Activated T-cell treated with anti-CD3 and anti-CD28 coated beads, Interleukin-2, amount 50 U/mL, for 4 hours (primary cell): ENCODE measurements at regions not wholly inside any gene's neighbourhood (a gene's known extent, or its start where the extent isn't known, plus 50 kb on each side); places are given as distances from the start of the nearest gene placed in this dataset.

Source experiments
- ATAC-seq, 2 donors: fragments of 200-7000 bp; cut with Tn5 transposase; one replicate each; pipeline ENCODE4 v1.10.0; 2021
- DNase-seq: peaks from one replicate; pipeline ENCODE4 v3.0.0-alpha.2; 2020
- H3K27me3 Mint-ChIP-seq: one replicate; pipeline ENCODE4 v1.8.0; 2021; ENCODE audit warnings: low read depth, mixed read lengths
- H3K36me3 Mint-ChIP-seq: one replicate; pipeline ENCODE4 v1.8.0; 2022; ENCODE audit warnings: mixed read lengths; ENCODE audit not compliant: insufficient read depth
- H3K4me1 Mint-ChIP-seq: one replicate; pipeline ENCODE4 v1.8.0; 2021; ENCODE audit warnings: low read depth, mixed read lengths
- H3K4me3 Mint-ChIP-seq: one replicate; pipeline ENCODE4 v1.8.0; 2021; ENCODE audit warnings: mild to moderate bottlenecking, moderate library complexity, mixed read lengths
- H3K9me3 Mint-ChIP-seq: one replicate; pipeline ENCODE4 v1.8.0; 2021; ENCODE audit warnings: mixed read lengths

DNA sequence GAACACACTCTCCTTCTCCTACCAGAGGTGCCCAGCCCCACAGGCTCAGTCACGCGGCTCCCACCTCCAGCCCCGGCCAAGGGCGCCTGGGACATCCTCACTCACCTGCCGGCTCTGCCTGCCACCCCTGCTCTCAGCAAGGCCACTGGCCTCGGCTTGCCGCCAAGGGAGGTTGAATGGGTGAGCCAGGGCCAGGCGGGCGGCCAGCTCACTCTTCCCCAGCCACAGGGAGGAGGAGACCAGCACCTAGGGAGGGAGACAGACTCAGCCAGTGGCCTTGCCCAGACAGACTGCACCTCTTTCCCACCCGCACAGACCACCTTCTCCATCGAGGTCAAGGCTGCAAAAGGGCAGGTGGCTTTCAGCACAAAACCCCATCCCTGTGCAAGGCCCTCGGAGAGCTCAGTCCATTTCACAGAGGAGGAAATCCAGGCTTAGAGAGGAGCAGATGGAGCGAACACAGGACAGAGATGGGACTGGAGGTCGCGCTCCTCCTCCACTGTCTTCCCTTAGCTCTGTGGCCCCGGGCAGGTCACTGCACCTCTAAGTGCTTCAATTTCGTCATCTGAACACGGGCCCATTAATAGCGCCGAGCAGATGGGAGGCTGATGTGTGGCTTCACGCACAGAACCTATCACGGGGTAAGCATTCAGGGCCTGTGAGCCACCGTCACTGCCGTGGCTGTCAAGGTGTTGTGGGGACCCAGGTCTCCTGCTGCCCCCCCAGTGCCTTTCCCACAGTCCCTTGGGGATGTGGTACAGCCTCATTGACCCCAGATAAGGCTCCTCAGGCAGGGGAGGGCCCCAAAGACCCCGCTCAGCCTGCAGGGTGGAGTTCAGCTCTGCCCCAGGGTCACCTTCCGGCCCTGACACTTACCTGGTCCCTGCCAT lies 56.1 kb downstream of the RMI2 start:
- ATAC-seq (no peak), DNase-seq (no peak)
- Mint-ChIP-seq H3K36me3 (no peaks in the 10 kb centered on the region), H3K9me3 (no peaks in the 10 kb centered on the region), H3K4me1 (no peaks in the 10 kb centered on the region), H3K4me3 (no peak overlapping the region), H3K27me3 (no peaks in the 10 kb centered on the region)

DNA sequence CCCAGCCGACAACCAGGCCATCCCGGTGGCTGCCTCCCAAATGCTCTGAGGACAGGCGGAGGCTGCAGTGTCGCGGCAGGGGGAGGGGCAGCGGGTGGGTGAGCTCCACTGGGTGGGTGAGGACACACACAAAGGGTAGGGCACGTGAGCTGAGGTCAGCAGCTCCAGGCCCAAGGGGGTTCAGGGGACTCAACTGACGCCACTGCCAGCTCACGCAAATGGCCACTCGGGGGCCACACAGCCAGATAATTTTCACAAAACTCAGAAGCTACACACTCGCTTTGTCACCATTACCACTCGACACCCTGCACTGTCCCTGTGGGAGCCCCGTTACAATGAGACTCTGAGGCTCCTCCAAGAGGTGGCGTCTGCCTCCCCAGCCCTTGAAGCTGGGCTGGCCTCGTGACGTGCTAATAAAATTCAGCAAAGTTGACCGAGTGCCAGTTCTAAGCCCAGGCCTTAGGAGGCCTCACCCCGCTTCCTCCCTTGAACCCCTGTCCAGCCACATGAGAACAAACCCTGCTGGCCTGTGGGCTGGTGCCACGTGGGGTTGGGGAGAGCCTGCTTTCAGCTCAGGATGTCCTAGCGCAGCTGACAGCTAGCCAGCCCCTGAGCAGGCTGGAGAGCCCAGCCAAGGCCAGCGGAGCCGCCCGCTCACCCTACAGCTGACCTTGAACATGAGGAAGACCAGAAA lies 56.9 kb downstream of the RMI2 start:
- no peak overlapping the region for H3K4me3 Mint-ChIP-seq
- no peak for ATAC-seq
- no peak for DNase-seq
- H3K4me1 Mint-ChIP-seq: no peaks in the 10 kb centered on the region
- H3K9me3 Mint-ChIP-seq: no peaks in the 10 kb centered on the region
- no peaks in the 10 kb centered on the region for H3K36me3 Mint-ChIP-seq
- no peaks in the 10 kb centered on the region for H3K27me3 Mint-ChIP-seq

DNA sequence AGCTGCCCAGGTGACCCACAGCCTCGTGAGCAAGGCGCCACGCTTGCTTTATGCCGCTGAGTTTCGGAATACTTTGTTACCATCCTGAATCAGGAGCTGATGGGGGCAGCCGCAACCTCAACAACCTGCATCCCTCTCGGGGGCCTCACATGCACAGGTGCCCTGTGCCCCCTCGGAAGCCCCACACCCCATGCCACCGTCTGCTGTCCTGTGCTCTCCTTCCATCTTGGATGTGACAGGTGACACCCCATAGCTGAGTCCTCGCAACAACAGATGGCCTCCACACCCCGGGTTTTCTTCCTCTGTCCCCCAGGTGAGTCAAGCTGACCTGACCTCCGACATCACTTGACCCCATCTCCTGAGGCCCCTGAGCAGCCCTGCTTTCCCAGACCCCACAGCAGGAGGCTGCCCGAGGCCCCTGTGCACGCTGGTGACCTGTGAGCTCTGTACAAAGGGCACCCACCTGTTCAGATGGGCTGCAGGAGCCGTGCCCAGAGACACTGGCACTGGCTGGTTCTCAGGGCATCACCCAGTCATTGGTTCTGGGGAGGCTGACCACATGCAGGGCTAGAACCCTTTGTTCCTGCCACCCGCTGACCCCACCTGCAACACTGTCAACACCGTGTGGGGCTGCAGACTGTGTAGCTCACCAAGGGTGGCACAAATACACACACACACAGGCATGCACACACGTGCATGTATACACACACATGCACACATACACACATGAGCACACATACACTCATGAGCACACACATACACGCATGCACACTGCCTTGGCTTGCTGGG lies 57.7 kb downstream of the RMI2 start:
- DNase-seq: no peak
- no peak for ATAC-seq
- H3K27me3 Mint-ChIP-seq: no peaks in the 10 kb centered on the region

DNA sequence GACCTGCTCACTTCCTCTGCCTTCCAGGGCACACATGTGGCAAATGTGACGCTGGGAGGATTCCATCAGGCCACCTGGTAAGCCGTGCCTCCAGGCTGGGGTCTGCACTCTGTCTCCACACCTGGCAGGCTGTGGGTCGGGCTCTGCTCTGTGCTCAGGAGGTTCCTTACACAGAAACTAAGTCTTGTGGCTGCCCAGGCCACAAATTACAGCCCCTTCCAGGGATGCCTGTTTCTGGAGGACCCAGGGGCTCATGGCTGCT lies 58.2 kb downstream of the RMI2 start:
- H3K36me3 Mint-ChIP-seq: no peaks in the 10 kb centered on the region
- no peaks in the 10 kb centered on the region for H3K9me3 Mint-ChIP-seq
- no peaks in the 10 kb centered on the region for H3K27me3 Mint-ChIP-seq
- ATAC-seq (no peak), DNase-seq (no peak)
- no peak overlapping the region for H3K4me3 Mint-ChIP-seq
- H3K4me1 Mint-ChIP-seq: peaks cover 2% of the 10 kb centered on the region

More for the DNA sequence above, 57.7 kb downstream of the RMI2 start:
- Mint-ChIP-seq H3K9me3 (no peaks in the 10 kb centered on the region), H3K4me3 (no peak overlapping the region), H3K36me3 (no peaks in the 10 kb centered on the region), H3K4me1 (peaks cover 2% of the 10 kb centered on the region)

DNA sequence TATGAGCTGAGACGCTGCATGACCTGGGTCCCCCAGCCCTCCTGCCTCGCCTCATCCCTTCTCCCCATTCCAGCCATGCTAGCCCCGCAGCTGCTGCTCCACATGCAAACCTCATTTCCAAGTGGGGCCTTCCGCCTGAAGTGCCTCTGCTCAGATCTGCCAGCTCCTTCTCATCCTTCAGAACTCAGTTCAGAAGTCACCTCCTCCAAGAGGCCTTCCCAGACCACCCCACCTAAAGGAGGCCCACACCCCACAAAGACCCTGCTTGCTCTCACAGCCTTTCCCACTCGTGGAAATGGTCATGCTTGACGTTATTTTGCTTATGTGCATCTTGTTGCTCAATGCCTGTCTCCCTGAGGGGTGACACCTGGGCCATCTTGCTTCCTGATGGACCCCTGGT lies 58.7 kb downstream of the RMI2 start:
- no peaks in the 10 kb centered on the region for H3K36me3 Mint-ChIP-seq
- ATAC-seq (no peak), DNase-seq (no peak)
- H3K27me3 Mint-ChIP-seq: no peaks in the 10 kb centered on the region
- H3K4me1 Mint-ChIP-seq: peaks cover 2% of the 10 kb centered on the region
- no peak overlapping the region for H3K4me3 Mint-ChIP-seq
- H3K9me3 Mint-ChIP-seq: no peaks in the 10 kb centered on the region

DNA sequence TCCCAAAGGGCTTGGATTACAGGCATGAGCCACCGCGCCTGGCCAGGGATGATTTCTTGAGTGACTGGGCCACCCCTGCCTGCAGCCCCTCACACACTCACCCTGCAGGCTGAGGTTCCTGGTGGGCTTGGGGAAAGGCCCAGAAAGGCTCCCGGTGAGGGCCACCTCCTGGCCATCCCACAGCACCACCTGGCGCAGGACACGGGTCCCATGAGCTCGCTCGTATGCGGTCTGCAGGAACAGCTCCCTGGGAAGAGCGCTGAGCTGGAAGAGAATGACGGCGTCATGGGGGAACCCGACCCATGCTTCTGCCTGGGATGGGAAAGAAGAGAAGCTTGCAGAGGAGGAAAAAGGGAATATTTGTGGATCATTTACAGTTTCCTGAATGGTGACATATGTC lies 59.3 kb downstream of the RMI2 start:
- no peak for DNase-seq
- H3K27me3 Mint-ChIP-seq: no peaks in the 10 kb centered on the region
- peaks cover 2% of the 10 kb centered on the region for H3K4me1 Mint-ChIP-seq
- no peaks in the 10 kb centered on the region for H3K9me3 Mint-ChIP-seq
- no peak for ATAC-seq
- no peaks in the 10 kb centered on the region for H3K36me3 Mint-ChIP-seq
- H3K4me3 Mint-ChIP-seq: no peak overlapping the region

DNA sequence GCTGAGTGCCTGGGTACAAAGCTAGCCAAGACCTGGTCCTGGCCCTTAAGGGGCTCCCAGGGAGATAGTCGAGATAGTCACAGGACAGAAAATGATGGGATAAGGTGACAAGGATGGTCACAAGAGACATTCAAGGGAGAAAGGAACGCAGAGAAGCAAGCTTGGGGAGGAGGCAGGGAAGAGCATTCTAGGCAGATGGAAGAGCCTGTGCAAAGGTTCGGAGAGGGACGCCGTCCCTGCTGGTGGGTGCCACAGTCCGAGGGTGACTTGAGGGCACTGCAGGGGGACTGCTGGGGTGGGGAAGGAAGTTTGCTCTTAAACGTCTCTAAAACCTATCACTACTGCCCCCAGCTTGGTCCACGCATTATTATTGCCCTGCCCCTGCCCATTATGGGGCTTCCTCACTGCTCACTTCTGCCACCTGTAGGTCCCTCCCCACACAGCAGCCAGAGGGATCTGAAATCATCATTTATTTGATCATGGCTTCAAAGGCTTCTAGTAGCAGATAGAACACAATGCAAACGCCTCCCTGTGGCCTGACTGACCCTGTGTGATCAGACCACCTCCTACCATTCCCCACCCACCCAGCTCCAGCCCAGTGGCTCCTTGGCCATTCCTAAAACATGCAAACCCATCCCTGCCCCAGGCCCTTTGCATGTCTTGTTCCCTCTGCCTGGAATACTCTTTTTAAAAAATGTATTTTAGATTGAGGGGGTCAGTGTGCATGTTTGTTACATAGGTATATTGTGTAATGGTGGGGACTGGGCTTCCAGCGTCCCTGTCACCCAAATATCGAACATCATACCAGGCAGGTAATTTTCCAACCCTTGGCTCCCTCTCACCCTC lies 60.3 kb downstream of the RMI2 start:
- H3K27me3 Mint-ChIP-seq: no peaks in the 10 kb centered on the region
- peak; percentile 29 for DNase-seq
- peaks cover 2% of the 10 kb centered on the region for H3K4me1 Mint-ChIP-seq
- H3K4me3 Mint-ChIP-seq: no peak overlapping the region
- ATAC-seq: peak in 1 of 2 donors; percentile 53
- H3K36me3 Mint-ChIP-seq: no peaks in the 10 kb centered on the region
- H3K9me3 Mint-ChIP-seq: no peaks in the 10 kb centered on the region

DNA sequence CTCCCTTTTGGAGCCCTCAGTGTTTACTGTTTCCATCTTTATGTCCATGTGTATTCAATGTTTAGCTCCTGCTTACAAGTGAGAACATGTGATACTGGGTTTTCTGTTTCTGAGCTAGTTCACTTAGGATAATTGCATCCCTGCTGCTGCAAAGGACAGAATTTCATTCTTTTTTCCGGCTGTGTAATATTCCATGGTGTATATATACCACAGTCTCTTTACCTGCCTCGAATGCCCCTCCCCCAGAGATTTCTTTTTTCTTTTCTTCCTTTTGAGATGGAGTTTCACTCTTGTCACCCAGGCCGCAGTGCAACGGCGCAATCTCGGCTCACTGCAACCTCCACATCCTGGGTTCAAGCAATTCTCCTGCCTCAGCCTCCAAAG lies 60.9 kb downstream of the RMI2 start:
- Mint-ChIP-seq H3K27me3 (no peaks in the 10 kb centered on the region), H3K36me3 (no peaks in the 10 kb centered on the region), H3K4me1 (peaks cover 2% of the 10 kb centered on the region), H3K9me3 (no peaks in the 10 kb centered on the region), H3K4me3 (no peak overlapping the region)
- ATAC-seq (no peak), DNase-seq (no peak)

DNA sequence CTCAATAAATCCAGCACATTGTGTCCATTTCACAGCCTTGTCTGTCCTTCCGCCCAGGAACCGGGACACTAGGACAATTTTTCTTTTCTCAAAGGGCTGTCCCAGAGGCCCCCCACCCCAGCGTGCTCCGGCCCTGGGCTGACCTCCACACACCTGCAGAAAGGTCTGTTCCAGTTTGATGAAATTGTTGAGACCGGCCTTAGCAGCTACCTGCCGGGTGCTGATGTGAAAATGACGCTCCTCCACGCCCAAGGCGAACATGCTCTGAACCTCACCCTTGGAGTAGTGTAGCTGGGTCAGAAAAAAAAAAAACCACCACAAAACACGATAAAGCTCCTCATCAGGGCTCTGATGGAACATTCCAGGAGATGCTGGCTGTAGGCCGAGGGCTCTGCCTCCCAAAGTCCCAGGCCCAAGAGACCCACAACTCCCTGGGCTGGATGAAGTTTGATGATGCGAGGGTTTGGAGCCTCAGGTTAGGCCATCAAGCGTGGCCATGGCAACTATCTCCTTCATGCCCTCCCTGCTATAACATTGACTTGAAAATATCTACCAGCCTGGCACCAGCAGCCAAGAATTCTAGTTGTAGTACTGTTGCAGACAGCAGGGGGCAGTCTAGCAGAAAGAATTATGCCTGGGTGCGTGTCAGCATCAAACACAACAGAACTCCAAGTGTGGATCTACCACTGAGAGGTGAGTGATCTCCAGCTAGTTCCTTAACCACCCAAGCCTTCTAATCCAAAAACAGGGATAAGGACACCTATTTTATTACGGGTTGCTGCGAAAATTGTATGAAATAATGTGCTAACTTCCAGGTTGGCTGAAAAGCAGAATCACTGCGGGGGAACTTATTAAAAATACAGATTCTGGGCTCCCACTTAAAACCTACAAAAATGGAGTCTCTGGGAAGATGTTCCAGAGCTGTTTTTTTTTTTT lies 62.1 kb downstream of the RMI2 start:
- DNase-seq (peak; percentile 53), ATAC-seq (peak; percentile 56 to 59)
- Mint-ChIP-seq H3K9me3 (no peaks in the 10 kb centered on the region), H3K4me3 (no peak overlapping the region), H3K4me1 (peaks cover 2% of the 10 kb centered on the region), H3K36me3 (no peaks in the 10 kb centered on the region), H3K27me3 (no peaks in the 10 kb centered on the region)

DNA sequence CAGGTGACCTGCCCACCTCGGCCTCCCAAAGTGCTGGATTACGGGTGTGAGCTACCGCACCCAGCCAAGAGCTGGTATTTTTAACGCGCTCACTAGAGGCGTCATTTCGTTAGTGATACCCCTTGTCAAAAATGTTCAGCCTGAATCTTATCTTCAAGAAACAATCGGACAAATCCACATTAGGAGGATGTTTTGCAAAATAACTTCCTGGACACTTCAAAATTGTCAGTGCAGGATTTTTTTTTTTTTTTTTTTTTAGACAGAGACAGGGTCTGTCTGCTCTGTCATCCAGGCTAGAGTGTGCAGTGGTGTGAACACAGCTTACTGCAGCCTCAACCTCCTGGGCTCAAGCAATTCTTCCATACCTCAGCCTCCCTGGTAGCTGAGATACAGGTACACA lies 63.0 kb downstream of the RMI2 start:
- ATAC-seq: no peak
- no peaks in the 10 kb centered on the region for H3K9me3 Mint-ChIP-seq
- no peak overlapping the region for H3K4me3 Mint-ChIP-seq
- no peaks in the 10 kb centered on the region for H3K36me3 Mint-ChIP-seq
- H3K4me1 Mint-ChIP-seq: peaks cover 2% of the 10 kb centered on the region
- DNase-seq: no peak
- H3K27me3 Mint-ChIP-seq: no peaks in the 10 kb centered on the region

DNA sequence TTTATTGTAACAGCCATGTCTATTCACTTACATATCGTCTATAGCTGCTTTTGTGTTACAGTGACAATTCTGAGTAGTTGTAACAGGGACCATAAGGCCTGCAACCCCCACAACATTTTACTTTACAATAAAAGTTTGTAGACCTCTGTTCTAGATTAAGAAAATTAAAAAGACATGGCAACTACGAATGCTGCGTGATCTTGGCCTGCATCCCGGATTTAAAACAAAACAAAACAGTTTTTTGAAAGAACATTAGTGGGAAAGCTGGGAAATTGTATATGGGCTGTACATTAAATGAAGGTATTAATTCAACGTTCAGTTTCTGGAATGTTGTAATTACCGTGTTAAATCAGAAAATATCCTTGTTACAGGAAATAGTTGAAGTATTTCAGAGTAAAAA lies 64.1 kb downstream of the RMI2 start:
- ATAC-seq (no peak), DNase-seq (no peak)
- Mint-ChIP-seq H3K9me3 (no peaks in the 10 kb centered on the region), H3K36me3 (no peaks in the 10 kb centered on the region), H3K27me3 (no peaks in the 10 kb centered on the region), H3K4me1 (peaks cover 2% of the 10 kb centered on the region), H3K4me3 (no peak overlapping the region)

DNA sequence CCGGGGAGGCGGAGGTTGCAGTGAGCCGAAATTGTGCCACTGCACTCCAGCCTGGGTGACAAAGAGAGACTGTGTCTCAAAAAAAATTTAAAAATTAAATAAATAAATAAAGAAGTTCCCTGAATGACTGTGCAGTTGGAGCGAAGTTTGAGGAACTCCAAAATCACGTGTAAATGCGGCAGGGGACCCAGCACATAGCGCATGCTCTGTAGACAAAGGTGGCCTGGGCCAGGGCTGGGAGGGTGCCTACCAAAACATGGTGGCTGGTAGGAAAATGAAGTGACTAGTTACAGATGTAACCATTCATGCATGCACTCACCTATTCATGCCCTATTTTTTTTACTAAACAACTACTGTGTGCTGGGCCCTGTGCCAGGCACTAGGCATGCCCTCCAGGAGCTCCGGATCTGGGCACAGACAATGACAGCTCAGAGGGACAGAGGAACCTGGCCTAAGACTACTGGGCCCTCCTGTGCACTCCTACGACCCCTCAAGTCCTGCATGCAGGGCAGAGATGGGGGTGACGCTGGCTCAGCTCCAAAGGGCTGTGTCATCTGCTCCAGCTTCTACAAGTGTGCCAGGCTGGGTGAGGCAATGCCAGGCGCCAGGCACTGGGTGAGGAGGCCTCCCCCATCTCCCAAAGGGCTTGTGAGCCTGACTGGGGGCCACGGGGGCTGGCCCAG lies 65.3 kb downstream of the RMI2 start:
- Mint-ChIP-seq H3K9me3 (no peaks in the 10 kb centered on the region), H3K4me1 (peaks cover 2% of the 10 kb centered on the region), H3K4me3 (no peak overlapping the region), H3K27me3 (no peaks in the 10 kb centered on the region), H3K36me3 (no peaks in the 10 kb centered on the region)
- ATAC-seq: no peak
- no peak for DNase-seq

DNA sequence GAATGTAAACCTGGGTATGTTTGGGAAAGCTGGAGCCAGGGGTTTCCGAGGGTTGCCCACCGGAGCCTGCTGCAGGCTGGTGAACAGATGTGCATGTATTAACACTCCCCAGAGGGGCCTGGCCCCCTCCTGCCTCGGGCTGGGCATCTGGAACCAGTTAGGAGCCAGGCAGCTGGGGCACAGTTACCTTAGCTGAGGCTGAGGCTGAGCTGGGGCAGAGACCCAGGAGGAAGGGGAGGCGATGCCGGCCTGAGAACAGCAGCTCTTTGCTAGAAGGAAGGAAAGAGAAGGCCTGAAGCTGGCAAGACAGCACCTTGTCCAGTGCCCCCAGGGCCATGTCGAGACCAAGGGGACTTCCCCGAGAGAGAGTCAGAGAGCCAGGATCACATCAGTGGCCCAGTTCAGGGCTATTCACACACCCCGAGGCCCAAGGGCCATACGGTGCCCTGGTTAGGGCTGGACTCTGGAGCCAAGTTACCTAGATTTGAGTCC lies 65.8 kb downstream of the RMI2 start:
- H3K4me1 Mint-ChIP-seq: peaks cover 2% of the 10 kb centered on the region

More for the DNA sequence above, 65.8 kb downstream of the RMI2 start:
- ATAC-seq (no peak), DNase-seq (no peak)
- H3K4me3 Mint-ChIP-seq: no peak overlapping the region
- no peaks in the 10 kb centered on the region for H3K27me3 Mint-ChIP-seq
- H3K9me3 Mint-ChIP-seq: no peaks in the 10 kb centered on the region
- no peaks in the 10 kb centered on the region for H3K36me3 Mint-ChIP-seq
